HFFc6 (cell line): ENCODE measurements at regions not wholly inside any gene's neighbourhood (a gene's known extent, or its start where the extent isn't known, plus 50 kb on each side); places are given as distances from the start of the nearest gene placed in this dataset.

Experiments
- DNase-seq: peaks from one replicate; pipeline ENCODE4 v3.0.0-alpha.2; 2018
- H3K27ac Mint-ChIP-seq: 2 replicates; pipeline ENCODE4 v1.8.0; 2020; ENCODE audit warnings: mild to moderate bottlenecking, mixed read lengths
- H3K27me3 Mint-ChIP-seq: 2 replicates; pipeline ENCODE4 v1.8.0; 2021; ENCODE audit warnings: mild to moderate bottlenecking, moderate library complexity, mixed read lengths; ENCODE audit not compliant: insufficient read depth
- H3K36me3 Mint-ChIP-seq: 2 replicates; pipeline ENCODE4 v1.8.0; 2021; ENCODE audit warnings: low read depth, mixed read lengths
- H3K4me1 Mint-ChIP-seq: 2 replicates; pipeline ENCODE4 v1.8.0; 2020; ENCODE audit warnings: low read depth, mixed read lengths
- H3K4me3 Mint-ChIP-seq: 2 replicates; pipeline ENCODE4 v1.8.0; 2020; ENCODE audit warnings: mild to moderate bottlenecking, moderate library complexity, mixed read lengths
- H3K9me3 Mint-ChIP-seq: 2 replicates; pipeline ENCODE4 v1.8.0; 2020; ENCODE audit warnings: mild to moderate bottlenecking, mixed read lengths
- CTCF ChIP-seq: fragments of 200-600 bp; sonication (generic); IDR thresholded peaks from 2 replicates; pipeline ENCODE4 v1.5.0; 2021; ENCODE audit warnings: antibody characterized with exemption, mild to moderate bottlenecking

DNA sequence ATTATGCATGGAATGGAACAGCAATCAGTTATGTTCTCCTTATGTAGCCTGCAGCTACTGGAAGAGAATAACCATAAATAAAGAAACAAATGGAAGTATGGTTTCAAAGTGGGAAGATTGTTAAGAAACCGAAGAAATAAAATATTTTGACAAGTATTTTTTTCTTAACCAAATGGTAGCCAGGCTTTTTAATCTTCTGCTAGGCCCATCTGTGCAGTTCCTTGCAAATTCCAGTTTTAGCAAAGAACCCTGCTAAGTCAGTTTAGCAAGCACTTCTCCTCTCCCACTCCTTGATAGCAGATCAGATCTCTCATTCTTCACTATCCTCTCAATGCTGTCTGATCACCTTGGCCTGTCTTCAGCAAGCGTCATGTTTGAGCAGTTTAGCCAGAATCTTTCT, 111.1 kb upstream of the PRDM9 start:
- Mint-ChIP-seq H3K9me3 (peaks cover 30% of the 10 kb centered on the region), H3K4me1 (no peaks in the 10 kb centered on the region), H3K27ac (no peak overlapping the region), H3K4me3 (no peak overlapping the region), H3K27me3 (no peaks in the 10 kb centered on the region), H3K36me3 (peaks cover 6% of the 10 kb centered on the region; the same call in 1 of the 2 replicates)
- DNase-seq, result no peak
- TF ChIP-seq CTCF, result no peak

- H3K36me3 Mint-ChIP-seq, result no peaks in the 10 kb centered on the region
- no peak overlapping the region for H3K27ac Mint-ChIP-seq
- no peak for DNase-seq
- H3K27me3 Mint-ChIP-seq, result no peaks in the 10 kb centered on the region
- H3K9me3 Mint-ChIP-seq, result peaks cover 16% of the 10 kb centered on the region
- no peak for TF ChIP-seq CTCF
- no peak overlapping the region for H3K4me3 Mint-ChIP-seq
- no peaks in the 10 kb centered on the region for H3K4me1 Mint-ChIP-seq
These were observed 117.9 kb upstream of the PRDM9 start for GRCh38 chr5:23389291-23390101.

DNA sequence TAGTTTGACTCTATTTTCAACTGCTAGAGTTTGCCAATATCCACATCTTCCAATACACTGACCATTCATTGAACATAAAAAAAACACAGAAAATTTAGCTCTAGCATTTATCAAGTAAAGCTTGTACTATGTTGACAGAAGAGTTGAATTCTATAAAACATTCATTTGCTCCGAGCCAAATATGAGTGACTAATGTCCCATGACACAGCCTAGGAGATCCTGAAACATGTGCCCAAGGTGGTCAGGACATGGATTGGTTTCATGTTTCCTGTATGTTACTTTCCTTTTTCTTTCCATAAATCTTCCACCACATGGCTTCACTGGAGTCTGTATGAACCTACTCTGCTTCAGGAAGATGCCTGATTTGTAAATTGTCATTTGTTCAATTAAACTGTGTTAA, 122.4 kb upstream of the PRDM9 start:
- no peaks in the 10 kb centered on the region for H3K4me1 Mint-ChIP-seq
- no peak overlapping the region for H3K4me3 Mint-ChIP-seq
- H3K27me3 Mint-ChIP-seq, result no peaks in the 10 kb centered on the region
- peaks cover 41% of the 10 kb centered on the region for H3K9me3 Mint-ChIP-seq
- no peak for TF ChIP-seq CTCF
- H3K27ac Mint-ChIP-seq, result no peak overlapping the region
- no peak for DNase-seq
- no peaks in the 10 kb centered on the region for H3K36me3 Mint-ChIP-seq

- H3K27ac Mint-ChIP-seq, result no peak overlapping the region
These were observed 135.2 kb upstream of the PRDM9 start for GRCh38 chr5:23372177-23372576.

GRCh38 chr5:23368393-23368792, 139.0 kb upstream of the PRDM9 start:
- Mint-ChIP-seq H3K4me3 (no peak overlapping the region), H3K27ac (no peak overlapping the region), H3K27me3 (no peaks in the 10 kb centered on the region), H3K4me1 (no peaks in the 10 kb centered on the region), H3K9me3 (peaks cover 9% of the 10 kb centered on the region), H3K36me3 (no peaks in the 10 kb centered on the region)
- DNase-seq, result no peak
- no peak for TF ChIP-seq CTCF

More at GRCh38 chr5:23372177-23372576, 135.2 kb upstream of the PRDM9 start:
- H3K4me1 Mint-ChIP-seq, result no peaks in the 10 kb centered on the region
- H3K9me3 Mint-ChIP-seq, result peaks cover 26% of the 10 kb centered on the region
- DNase-seq, result no peak
- no peak for TF ChIP-seq CTCF
- H3K36me3 Mint-ChIP-seq, result 0 out of 2 replicates have a peak, but pooled peaks cover 5% of the 10 kb centered on the region
- H3K27me3 Mint-ChIP-seq, result no peaks in the 10 kb centered on the region
- H3K4me3 Mint-ChIP-seq, result no peak overlapping the region
